ENCODE measurements at regions not wholly inside any gene's neighbourhood (a gene's known extent, or its start where the extent isn't known, plus 50 kb on each side); places are given as distances from the start of the nearest gene placed in this dataset.

DNA sequence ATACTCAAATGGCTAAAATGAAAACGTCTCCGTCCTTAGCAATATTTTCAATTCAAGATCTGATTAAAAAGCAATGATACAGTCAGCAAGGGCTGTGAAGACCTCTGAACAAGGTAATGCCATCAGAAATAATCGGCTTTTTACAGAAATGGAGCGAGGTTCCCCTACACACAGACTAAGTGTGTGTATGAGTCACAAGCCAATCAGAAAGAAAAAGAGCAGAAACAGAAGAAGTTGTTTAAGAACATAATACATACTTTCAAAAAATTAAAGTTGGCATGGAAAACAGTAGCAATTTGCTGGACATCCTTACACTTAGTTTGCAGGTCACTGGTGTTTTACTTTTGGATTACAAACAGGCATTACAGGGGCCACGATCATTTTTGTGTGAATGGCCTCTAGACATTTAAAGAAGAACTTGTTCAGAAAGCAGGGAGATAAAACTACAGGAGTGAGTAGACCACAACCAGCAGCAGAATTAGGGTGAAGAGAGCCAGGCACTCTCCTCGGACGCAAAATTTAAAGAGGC lies 350.0 kb upstream of the RUNX1 start:
- TF ChIP-seq POLR2A (IDR thresholded peaks at IDR 0.05): no peak
- TF ChIP-seq, protein P1, sequence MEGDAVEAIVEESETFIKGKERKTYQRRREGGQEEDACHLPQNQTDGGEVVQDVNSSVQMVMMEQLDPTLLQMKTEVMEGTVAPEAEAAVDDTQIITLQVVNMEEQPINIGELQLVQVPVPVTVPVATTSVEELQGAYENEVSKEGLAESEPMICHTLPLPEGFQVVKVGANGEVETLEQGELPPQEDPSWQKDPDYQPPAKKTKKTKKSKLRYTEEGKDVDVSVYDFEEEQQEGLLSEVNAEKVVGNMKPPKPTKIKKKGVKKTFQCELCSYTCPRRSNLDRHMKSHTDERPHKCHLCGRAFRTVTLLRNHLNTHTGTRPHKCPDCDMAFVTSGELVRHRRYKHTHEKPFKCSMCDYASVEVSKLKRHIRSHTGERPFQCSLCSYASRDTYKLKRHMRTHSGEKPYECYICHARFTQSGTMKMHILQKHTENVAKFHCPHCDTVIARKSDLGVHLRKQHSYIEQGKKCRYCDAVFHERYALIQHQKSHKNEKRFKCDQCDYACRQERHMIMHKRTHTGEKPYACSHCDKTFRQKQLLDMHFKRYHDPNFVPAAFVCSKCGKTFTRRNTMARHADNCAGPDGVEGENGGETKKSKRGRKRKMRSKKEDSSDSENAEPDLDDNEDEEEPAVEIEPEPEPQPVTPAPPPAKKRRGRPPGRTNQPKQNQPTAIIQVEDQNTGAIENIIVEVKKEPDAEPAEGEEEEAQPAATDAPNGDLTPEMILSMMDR (IDR thresholded peaks at IDR 0.05): no peak
